ENCODE measurements at regions not wholly inside any gene's neighbourhood (a gene's known extent, or its start where the extent isn't known, plus 50 kb on each side); places are given as distances from the start of the nearest gene placed in this dataset.
A peak's percentile ranks its signal among the peaks of the same experiment; 100 is the strongest.

DNA sequence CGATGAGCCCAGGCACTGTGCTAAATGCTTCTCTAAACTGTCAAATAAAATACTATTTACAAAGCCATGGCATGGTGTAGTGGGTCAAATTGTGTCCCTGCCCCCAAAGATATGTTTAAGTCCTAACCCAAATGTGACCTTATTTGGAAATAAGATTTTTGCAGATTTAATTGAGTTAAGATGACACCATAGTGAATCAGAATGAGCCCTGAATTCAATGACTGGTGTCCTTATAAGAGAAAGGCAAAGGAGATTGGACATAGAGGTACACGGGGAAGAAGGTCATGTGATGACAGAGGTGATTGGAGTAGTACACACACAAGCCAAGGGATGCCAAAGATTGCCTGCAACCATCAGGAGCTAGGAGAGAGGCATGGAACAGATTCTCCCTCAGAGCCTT, 121.6 kb upstream of the VEPH1 start:
- DNase-seq (ENCODE audit: low spot score), result no peak
- intact Hi-C loops (cut with DNase I), result no loop called here
- Histone ChIP-seq H3K27me3 (replicated peaks; ENCODE audit: insufficient read depth) (no peaks in the 10 kb centered on the region), H3K4me1 (replicated peaks) (no peaks in the 10 kb centered on the region), H3K4me3 (no peak overlapping the region), H3K36me3 (no peaks in the 10 kb centered on the region), H3K9me3 (no peaks in the 10 kb centered on the region), H3K27ac (no peak overlapping the region)
- WGBS, result 52% methylated on average over 2 of the region's 2 CpGs
- TF ChIP-seq, protein P1, sequence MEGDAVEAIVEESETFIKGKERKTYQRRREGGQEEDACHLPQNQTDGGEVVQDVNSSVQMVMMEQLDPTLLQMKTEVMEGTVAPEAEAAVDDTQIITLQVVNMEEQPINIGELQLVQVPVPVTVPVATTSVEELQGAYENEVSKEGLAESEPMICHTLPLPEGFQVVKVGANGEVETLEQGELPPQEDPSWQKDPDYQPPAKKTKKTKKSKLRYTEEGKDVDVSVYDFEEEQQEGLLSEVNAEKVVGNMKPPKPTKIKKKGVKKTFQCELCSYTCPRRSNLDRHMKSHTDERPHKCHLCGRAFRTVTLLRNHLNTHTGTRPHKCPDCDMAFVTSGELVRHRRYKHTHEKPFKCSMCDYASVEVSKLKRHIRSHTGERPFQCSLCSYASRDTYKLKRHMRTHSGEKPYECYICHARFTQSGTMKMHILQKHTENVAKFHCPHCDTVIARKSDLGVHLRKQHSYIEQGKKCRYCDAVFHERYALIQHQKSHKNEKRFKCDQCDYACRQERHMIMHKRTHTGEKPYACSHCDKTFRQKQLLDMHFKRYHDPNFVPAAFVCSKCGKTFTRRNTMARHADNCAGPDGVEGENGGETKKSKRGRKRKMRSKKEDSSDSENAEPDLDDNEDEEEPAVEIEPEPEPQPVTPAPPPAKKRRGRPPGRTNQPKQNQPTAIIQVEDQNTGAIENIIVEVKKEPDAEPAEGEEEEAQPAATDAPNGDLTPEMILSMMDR (IDR thresholded peaks at IDR 0.05), result no peak
- TF ChIP-seq POLR2AphosphoS5 (IDR thresholded peaks at IDR 0.05) (no peak), POLR2A (IDR thresholded peaks at IDR 0.05) (no peak)

DNA sequence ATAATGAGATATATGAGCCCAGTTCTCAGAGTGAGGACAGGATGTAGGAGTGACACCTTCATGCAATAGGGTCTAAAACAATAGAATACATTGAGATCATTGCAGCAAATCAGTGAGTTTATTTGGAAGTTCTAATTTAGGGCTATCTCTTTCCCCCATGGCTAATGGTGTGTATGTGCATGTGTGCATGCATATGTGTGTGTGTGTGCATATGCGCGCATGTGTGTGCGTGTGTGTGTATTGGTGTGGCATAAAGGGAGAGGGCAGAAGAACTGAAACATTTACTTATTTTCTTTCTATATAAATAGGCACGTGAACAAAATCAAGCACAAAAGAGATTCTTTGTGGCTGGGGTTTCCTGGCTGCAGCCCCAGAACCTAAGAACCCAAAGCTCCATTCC, 115.7 kb upstream of the VEPH1 start:
- Histone ChIP-seq H3K27ac (no peak overlapping the region), H3K9me3 (no peaks in the 10 kb centered on the region), H3K4me1 (replicated peaks) (no peaks in the 10 kb centered on the region), H3K36me3 (no peaks in the 10 kb centered on the region), H3K4me3 (no peak overlapping the region), H3K27me3 (replicated peaks; ENCODE audit: insufficient read depth) (no peaks in the 10 kb centered on the region)
- intact Hi-C loops (cut with DNase I), result loop anchor here (5.0 kb wide), 1 partner anchor 813 kb away; no protein-coding TSS in a partner anchor
- DNase-seq (ENCODE audit: low spot score), result no peak
- 83% methylated on average over 4 of the region's 4 CpGs for WGBS
- TF ChIP-seq POLR2AphosphoS5 (IDR thresholded peaks at IDR 0.05) (no peak), POLR2A (IDR thresholded peaks at IDR 0.05) (no peak)
- TF ChIP-seq, protein P1 (IDR thresholded peaks at IDR 0.05), result no peak

DNA sequence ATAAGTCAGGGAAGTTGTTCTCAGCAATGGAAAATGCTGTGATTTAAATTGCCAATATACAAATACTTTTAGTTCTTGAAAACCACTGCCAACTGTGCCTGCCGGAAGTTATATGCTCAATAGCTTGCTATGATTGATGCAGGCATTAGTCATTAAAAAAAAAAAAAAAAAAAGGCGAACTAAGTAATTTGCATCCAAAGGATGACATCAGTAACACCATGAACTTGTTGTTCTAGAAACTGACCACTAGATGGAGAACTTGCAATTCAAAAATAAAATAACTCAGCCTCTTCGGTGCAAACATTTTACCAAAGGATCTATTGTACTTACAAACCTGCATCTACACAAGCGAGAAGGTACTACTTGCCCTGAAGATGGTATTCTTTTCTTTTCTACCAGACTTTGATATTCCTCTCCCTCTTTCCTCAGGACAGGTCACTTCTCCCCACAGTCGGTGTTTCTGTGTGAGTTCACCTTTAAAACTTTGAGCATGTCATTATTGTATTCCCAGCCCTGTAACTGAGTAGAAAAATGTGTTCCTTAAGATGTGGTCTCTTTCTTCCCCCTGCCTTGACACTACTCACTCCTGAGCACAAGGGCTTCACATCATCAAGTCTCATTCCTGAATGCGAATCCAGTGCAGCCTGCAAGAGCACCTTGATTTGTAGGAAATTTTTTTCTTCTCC, 115.0 kb upstream of the VEPH1 start:
- TF ChIP-seq POLR2AphosphoS5 (IDR thresholded peaks at IDR 0.05), result no peak
- TF ChIP-seq, protein P1 (IDR thresholded peaks at IDR 0.05), result peak; percentile 23 to 57 (median 50)
- intact Hi-C loops (cut with DNase I), result loop anchor here (5.0 kb wide), 1 partner anchor 814 kb away; no protein-coding TSS in a partner anchor
- no peak overlapping the region for H3K27ac ChIP-seq
- DNase-seq (ENCODE audit: low spot score), result no peak
- no peaks in the 10 kb centered on the region for H3K36me3 ChIP-seq
- 18% methylated on average over 6 of the region's 6 CpGs for WGBS
- no peak overlapping the region for H3K4me3 ChIP-seq
- no peaks in the 10 kb centered on the region for H3K27me3 ChIP-seq (replicated peaks; ENCODE audit: insufficient read depth)
- H3K9me3 ChIP-seq, result no peaks in the 10 kb centered on the region
- no peaks in the 10 kb centered on the region for H3K4me1 ChIP-seq (replicated peaks)

DNA sequence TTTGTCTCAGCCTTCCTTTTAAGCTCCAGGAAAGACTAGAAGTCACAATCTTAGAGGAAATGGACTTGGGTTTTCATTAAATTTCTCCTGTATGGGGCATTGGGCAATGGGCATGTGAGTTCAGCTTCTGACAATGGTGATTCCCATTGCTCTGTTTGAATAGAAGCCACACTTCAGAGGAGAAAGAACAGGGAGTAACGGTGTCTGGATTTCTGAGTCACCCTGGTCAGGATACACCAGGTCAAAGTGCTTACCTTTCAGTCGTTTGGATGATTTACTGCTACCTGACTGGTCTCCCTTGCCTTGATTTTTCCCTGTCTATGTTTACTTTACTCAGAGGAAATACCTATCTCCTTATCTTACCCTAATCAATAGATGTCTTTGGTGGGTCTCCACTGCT, 111.7 kb upstream of the VEPH1 start:
- no peaks in the 10 kb centered on the region for H3K27me3 ChIP-seq (replicated peaks; ENCODE audit: insufficient read depth)
- H3K4me3 ChIP-seq, result no peak overlapping the region
- no peaks in the 10 kb centered on the region for H3K9me3 ChIP-seq
- WGBS, result 31% methylated on average over 2 of the region's 2 CpGs
- no peak for DNase-seq (ENCODE audit: low spot score)
- no peaks in the 10 kb centered on the region for H3K4me1 ChIP-seq (replicated peaks)
- H3K27ac ChIP-seq, result no peak overlapping the region
- TF ChIP-seq, protein P1 (IDR thresholded peaks at IDR 0.05), result no peak
- no peak for TF ChIP-seq POLR2AphosphoS5 (IDR thresholded peaks at IDR 0.05)
- no peak for TF ChIP-seq POLR2A (IDR thresholded peaks at IDR 0.05)
- intact Hi-C loops (cut with DNase I), result loop anchor here (5.0 kb wide), 1 partner anchor 817 kb away; no protein-coding TSS in a partner anchor
- no peaks in the 10 kb centered on the region for H3K36me3 ChIP-seq

DNA sequence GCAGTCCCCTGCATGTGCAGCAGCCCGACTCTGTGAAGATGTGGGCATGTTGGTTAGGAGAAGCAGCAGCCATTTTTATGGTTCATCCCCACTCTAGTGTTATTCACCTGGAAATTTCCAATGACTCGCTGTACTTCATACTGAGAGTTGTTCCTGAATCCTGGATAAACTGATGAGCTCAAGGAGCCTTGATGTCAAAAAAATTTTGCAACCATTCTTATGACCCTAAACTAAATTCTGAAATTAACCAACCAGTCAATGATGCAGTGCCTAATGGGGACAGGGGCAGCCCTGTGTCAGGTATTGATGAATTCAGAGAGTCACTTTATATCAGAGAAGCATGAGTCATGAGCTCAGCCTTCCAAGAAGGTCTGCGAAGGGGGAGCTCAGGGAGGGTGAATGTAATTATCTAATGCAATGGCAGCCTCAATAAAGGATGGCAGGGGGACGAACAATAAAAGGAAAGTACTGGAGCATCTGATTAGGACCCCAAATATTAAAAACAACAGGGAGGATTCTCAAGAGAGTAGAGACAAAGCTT, 108.4 kb upstream of the VEPH1 start:
- Histone ChIP-seq H3K27me3 (replicated peaks; ENCODE audit: insufficient read depth) (no peaks in the 10 kb centered on the region), H3K36me3 (no peaks in the 10 kb centered on the region), H3K4me3 (no peak overlapping the region), H3K9me3 (no peaks in the 10 kb centered on the region), H3K27ac (no peak overlapping the region), H3K4me1 (replicated peaks) (no peaks in the 10 kb centered on the region)
- no peak for DNase-seq (ENCODE audit: low spot score)
- TF ChIP-seq, protein P1 (IDR thresholded peaks at IDR 0.05), result no peak
- TF ChIP-seq POLR2A (IDR thresholded peaks at IDR 0.05) (no peak), POLR2AphosphoS5 (IDR thresholded peaks at IDR 0.05) (no peak)
- intact Hi-C loops (cut with DNase I), result no loop called here
- WGBS, result 88% methylated on average over 4 of the region's 4 CpGs

All from prostate gland (tissue), 2 donors.